H1 (cell line): ENCODE measurements at regions not wholly inside any gene's neighbourhood (a gene's known extent, or its start where the extent isn't known, plus 50 kb on each side); places are given as distances from the start of the nearest gene placed in this dataset.

Source experiments
- CTCF ChIA-PET: fragments of 300-600 bp; sonication (Branson Sonifier 250); formaldehyde crosslinking; loops from one replicate; lab custom pipeline; 2021; ENCODE audit not compliant: partially characterized antibody; lab: Charles Lee
- POLR2A ChIA-PET: fragments of 300-600 bp; sonication (Branson Sonifier 250); formaldehyde crosslinking; loops from one replicate; lab custom pipeline; 2021; ENCODE audit warnings: inconsistent platforms; ENCODE audit not compliant: partially characterized antibody; lab: Charles Lee
- DNase-seq, 2 experiments: peaks; one replicate each; pipeline versions ENCODE4 v3.0.0 to v3.0.0-alpha.2; 2010 to 2022; ENCODE audit warnings: low spot score in 2 of 2, low read depth in 1 of 2, mixed read lengths in 1 of 2
- FAIRE-seq: peaks from 2 replicates; lab custom pipeline; 2011; peaks lifted over from hg19 to GRCh38; lab: Jason Lieb, UNC
- H2AFZ ChIP-seq: 2 replicates; pipeline ENCODE4 v1.8.1; 2012; ENCODE audit warnings: low read length, inconsistent platforms
- H2AK5ac ChIP-seq: 2 replicates; pipeline ENCODE4 v1.6.1; 2013; ENCODE audit warnings: low read depth, low read length
- H2BK120ac ChIP-seq: replicated peaks from 2 replicates; pipeline ENCODE3; 2013; ENCODE audit warnings: low read depth, low read length, inconsistent platforms
- H2BK12ac ChIP-seq: 2 replicates; pipeline ENCODE4 v1.6.1; 2013; ENCODE audit warnings: low read depth, low read length
- H2BK15ac ChIP-seq: 2 replicates; pipeline ENCODE4 v1.6.1; 2013; ENCODE audit warnings: low read length
- H2BK20ac ChIP-seq: 2 replicates; pipeline ENCODE4 v1.6.1; 2013; ENCODE audit warnings: low read length
- H2BK5ac ChIP-seq: 2 replicates; pipeline ENCODE4 v1.6.1; 2013; ENCODE audit warnings: low read depth, low read length
- H3K14ac ChIP-seq: 2 replicates; pipeline ENCODE4 v1.6.1; 2013; ENCODE audit warnings: inconsistent platforms; ENCODE audit not compliant: insufficient read length
- H3K18ac ChIP-seq: 2 replicates; pipeline ENCODE4 v1.6.1; 2013; ENCODE audit warnings: low read length; ENCODE audit errors: extremely low read depth
- H3K23ac ChIP-seq: 2 replicates; pipeline ENCODE4 v1.6.1; 2013; ENCODE audit warnings: inconsistent platforms; ENCODE audit not compliant: insufficient read length
- H3K23me2 ChIP-seq: 2 replicates; pipeline ENCODE4 v1.6.1; 2013; ENCODE audit warnings: low read depth, low read length
- H3K27ac ChIP-seq: 2 replicates; pipeline ENCODE4 v1.6.1; 2011; ENCODE audit warnings: low read depth, low read length, inconsistent platforms
- H3K27me3 ChIP-seq, 4 experiments: replicated peaks in 1 of 4; 1 replicate in 1 of 4; 2 replicates in 3 of 4; pipeline versions ENCODE4 v1.6.1 to v1.8.1; 2011 to 2013; ENCODE audit warnings: low read length in 3 of 4, mild to moderate bottlenecking in 3 of 4, inconsistent platforms in 2 of 4, mixed read lengths in 2 of 4, moderate library complexity in 1 of 4; ENCODE audit not compliant: control insufficient read depth in 3 of 4, insufficient read depth in 3 of 4; ENCODE audit errors: extremely low read depth in 1 of 4
- H3K36me3 ChIP-seq, 4 experiments: 2 replicates each; pipeline versions ENCODE4 v1.6.1 to v1.8.1; 2011 to 2013; ENCODE audit warnings: mild to moderate bottlenecking in 4 of 4, low read length in 3 of 4, moderate library complexity in 2 of 4, control low read depth in 1 of 4, inconsistent platforms in 1 of 4; ENCODE audit not compliant: insufficient read depth in 4 of 4, control insufficient read depth in 2 of 4
- H3K4ac ChIP-seq: replicated peaks from 2 replicates; pipeline ENCODE3; 2013; ENCODE audit warnings: low read length, low read depth, mixed read lengths, inconsistent platforms; ENCODE audit not compliant: insufficient read length
- H3K4me1 ChIP-seq, 4 experiments: replicated peaks in 1 of 4; 1 replicate in 1 of 4; 2 replicates in 3 of 4; pipeline versions ENCODE4 v1.6.1 to v1.8.1; 2011 to 2013; ENCODE audit warnings: low read length in 3 of 4, inconsistent platforms in 2 of 4, mixed read lengths in 1 of 4; ENCODE audit not compliant: insufficient read depth in 4 of 4, control insufficient read depth in 3 of 4
- H3K4me2 ChIP-seq, 2 experiments: 2 replicates each; pipeline versions ENCODE4 v1.6.1 to v1.8.1; 2011 to 2013; ENCODE audit warnings: low read depth in 2 of 2, low read length in 2 of 2, control low read depth in 1 of 2, inconsistent platforms in 1 of 2, mild to moderate bottlenecking in 1 of 2; ENCODE audit not compliant: insufficient read depth in 1 of 2
- H3K4me3 ChIP-seq, 4 experiments: fragments of 200-600, 300-600 bp in 1 of 4; sonication (generic), shearing (Covaris generic), sonication (Bioruptor Twin) in 1 of 4; 2 replicates each; pipeline versions ENCODE4 v1.5.1 to v1.8.1; 2011 to 2016; ENCODE audit warnings: low read length in 4 of 4, low read depth in 3 of 4, control low read depth in 2 of 4, inconsistent platforms in 2 of 4, mild to moderate bottlenecking in 2 of 4, mixed read lengths in 1 of 4, moderate library complexity in 1 of 4; ENCODE audit not compliant: insufficient read depth in 2 of 4; ENCODE audit errors: extremely low read depth in 1 of 4
- H3K56ac ChIP-seq: replicated peaks from 2 replicates; pipeline ENCODE3; 2013; ENCODE audit warnings: low read depth, mild to moderate bottlenecking, mixed read lengths, low read length, inconsistent platforms; ENCODE audit not compliant: insufficient read length
- H3K79me1 ChIP-seq: 2 replicates; pipeline ENCODE4 v1.6.1; 2013; ENCODE audit warnings: low read depth, low read length, control low read depth
- H3K79me2 ChIP-seq, 2 experiments: 2 replicates each; pipeline versions ENCODE4 v1.6.1 to v1.8.1; 2012 to 2013; ENCODE audit warnings: low read length in 2 of 2, mild to moderate bottlenecking in 2 of 2, inconsistent platforms in 1 of 2; ENCODE audit not compliant: insufficient read depth in 2 of 2, control insufficient read depth in 1 of 2
- H3K9ac ChIP-seq, 4 experiments: replicated peaks in 1 of 4; 1 replicate in 1 of 4; 2 replicates in 3 of 4; pipeline versions ENCODE4 v1.6.1 to v1.8.1; 2011 to 2013; ENCODE audit warnings: low read depth in 3 of 4, low read length in 3 of 4, control low read depth in 2 of 4, mild to moderate bottlenecking in 2 of 4, moderate library complexity in 2 of 4, inconsistent platforms in 1 of 4; ENCODE audit errors: extremely low read depth in 1 of 4
- H3K9me3 ChIP-seq, 2 experiments: 2 replicates each; pipeline versions ENCODE4 v1.6.1 to v1.8.1; 2012 to 2013; ENCODE audit warnings: mild to moderate bottlenecking in 2 of 2, moderate library complexity in 2 of 2, control low read depth in 1 of 2, inconsistent platforms in 1 of 2, low read depth in 1 of 2, low read length in 1 of 2, mixed read lengths in 1 of 2; ENCODE audit not compliant: insufficient read depth in 2 of 2
- H4K20me1 ChIP-seq, 2 experiments: replicated peaks in 1 of 2; 2 replicates each; pipeline versions ENCODE3 to v1.8.1; 2011 to 2013; ENCODE audit warnings: inconsistent platforms in 2 of 2, low read length in 2 of 2, mild to moderate bottlenecking in 1 of 2; ENCODE audit not compliant: insufficient read depth in 2 of 2, control insufficient read depth in 1 of 2
- H4K5ac ChIP-seq: 2 replicates; pipeline ENCODE4 v1.6.1; 2013; ENCODE audit warnings: low read length, low read depth, mixed read lengths, inconsistent platforms; ENCODE audit not compliant: insufficient read length
- H4K8ac ChIP-seq: 2 replicates; pipeline ENCODE4 v1.8.0; 2013; ENCODE audit warnings: mild to moderate bottlenecking, moderate library complexity, low read length, inconsistent platforms; ENCODE audit not compliant: insufficient read depth; ENCODE audit errors: extremely low read depth
- H4K91ac ChIP-seq: replicated peaks from 2 replicates; pipeline ENCODE3; 2013; ENCODE audit warnings: low read length, mixed read lengths, inconsistent platforms; ENCODE audit not compliant: insufficient read length
- BCL11A ChIP-seq, 2 experiments: IDR thresholded peaks; one replicate each; pipeline ENCODE4 v1.6.1; 2011; ENCODE audit warnings: low read depth in 2 of 2, low read length in 2 of 2, mild to moderate bottlenecking in 2 of 2
- CBX8 ChIP-seq: fragments of 300-800, 300-1000 bp; sonication (generic); IDR thresholded peaks from 2 replicates; pipeline ENCODE4 v1.7.1; 2016; ENCODE audit warnings: low read depth, low read length, borderline replicate concordance
- GABPA ChIP-seq: IDR thresholded peaks from 2 replicates; pipeline ENCODE4 v1.6.1; 2011; ENCODE audit warnings: mild to moderate bottlenecking, low read length, moderate library complexity, borderline replicate concordance; ENCODE audit not compliant: insufficient read depth
- HDAC6 ChIP-seq: IDR thresholded peaks from one replicate; pipeline ENCODE4 v1.7.1; 2012; ENCODE audit warnings: low read depth, mild to moderate bottlenecking, inconsistent platforms, low read length, moderate library complexity
- NANOG ChIP-seq: IDR thresholded peaks from 2 replicates; pipeline ENCODE4 v1.6.1; 2011; ENCODE audit warnings: low read length, low read depth, mild to moderate bottlenecking, inconsistent platforms; ENCODE audit not compliant: insufficient read depth, poor library complexity, severe bottlenecking
- POU5F1 ChIP-seq: IDR thresholded peaks from 2 replicates; pipeline ENCODE4 v1.6.1; 2011; ENCODE audit warnings: low read depth, mild to moderate bottlenecking, low read length, moderate library complexity
- RFX5 ChIP-seq: IDR thresholded peaks from 2 replicates; pipeline ENCODE4 v1.6.1; 2011; ENCODE audit warnings: low read depth, low read length, improper control_type of control experiment, borderline replicate concordance
- RNF2 ChIP-seq: fragments of 200-900, 300-1000 bp; sonication (generic); IDR thresholded peaks from 2 replicates; pipeline ENCODE4 v1.7.1; 2016; ENCODE audit warnings: borderline replicate concordance, low read depth, mild to moderate bottlenecking, antibody characterized with exemption, low read length; ENCODE audit not compliant: poor library complexity, severe bottlenecking; ENCODE audit errors: missing control alignments
- SIX5 ChIP-seq: IDR thresholded peaks from 2 replicates; pipeline ENCODE4 v1.6.1; 2011; ENCODE audit warnings: mild to moderate bottlenecking, low read depth, low read length
- SUZ12 ChIP-seq: fragments of 200-600 bp; sonication (generic); IDR thresholded peaks from 2 replicates; pipeline ENCODE4 v1.6.1; 2012; ENCODE audit warnings: mild to moderate bottlenecking, inconsistent platforms, low read length, moderate library complexity, mixed read lengths
- TAF7 ChIP-seq: optimal IDR thresholded peaks from 2 replicates; pipeline ENCODE3; 2011; ENCODE audit warnings: low read depth, mild to moderate bottlenecking, inconsistent platforms, low read length, moderate library complexity, borderline replicate concordance
- TCF12 ChIP-seq: IDR thresholded peaks from 2 replicates; pipeline ENCODE4 v1.6.1; 2011; ENCODE audit warnings: low read depth, mild to moderate bottlenecking, low read length
- YY1 ChIP-seq: IDR thresholded peaks from 2 replicates; pipeline ENCODE4 v1.6.1; 2011; ENCODE audit warnings: low read depth, mild to moderate bottlenecking, low read length
- whole genome bisulfite sequencing, 2 experiments: shearing (Covaris generic) in 1 of 2; methylation state at CpG; one replicate each; pipeline versions ENCODE4 v1.1.6 to v1.1.7; 2013 to 2015; ENCODE audit warnings: low lambda C conversion rate in 2 of 2, mixed read lengths in 2 of 2, inconsistent platforms in 1 of 2, low coverage in 1 of 2, missing lambda C conversion rate in 1 of 2; ENCODE audit not compliant: insufficient replicate concordance in 2 of 2, insufficient coverage in 1 of 2, insufficient read length in 1 of 2; ENCODE audit errors: extremely low coverage in 1 of 2, missing lambda C conversion rate in 1 of 2; 5-methylcytosine and 5-hydroxymethylcytosine counted together
- TF ChIP-seq, protein P1 (sequence below): IDR thresholded peaks from 2 replicates; pipeline ENCODE4 v1.6.1; 2011; ENCODE audit warnings: low read depth, mild to moderate bottlenecking, low read length; ENCODE audit not compliant: insufficient read depth

DNA sequence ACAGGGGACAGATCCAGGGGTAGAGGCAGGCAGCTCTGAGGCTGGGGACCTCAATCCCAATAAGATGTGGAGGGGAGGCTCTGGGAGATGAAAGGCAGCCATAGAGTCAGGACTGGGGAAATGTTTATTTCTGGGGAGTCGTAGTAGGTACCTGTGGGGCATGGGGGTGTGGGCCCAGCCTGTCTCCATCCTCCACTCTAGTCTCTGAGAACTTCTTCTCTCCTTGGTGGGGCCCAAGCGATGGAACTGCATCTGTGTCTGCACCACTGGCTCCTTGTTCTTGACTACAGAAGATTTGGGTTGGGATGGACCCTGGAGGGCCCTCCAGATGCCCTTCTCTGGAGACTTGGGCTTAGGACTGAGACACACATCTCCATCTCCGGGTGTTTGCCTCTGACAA lies 953.9 kb upstream of the ZNF722 start:
- H3K23me2 ChIP-seq = peaks cover 4% of the 10 kb centered on the region; the same call in 1 of the 2 replicates
- no peak overlapping the region for H2BK15ac ChIP-seq
- no peaks in the 10 kb centered on the region for H3K79me2 ChIP-seq
- H3K79me1 ChIP-seq = no peaks in the 10 kb centered on the region
- H3K4ac ChIP-seq = no peak overlapping the region
- no peak overlapping the region for H2AFZ ChIP-seq
- H3K9me3 ChIP-seq = peaks cover 77 to 100% of the 10 kb centered on the region in 2 experiments
- H3K4me1 ChIP-seq = no peaks in the 10 kb centered on the region
- no peak overlapping the region for H3K23ac ChIP-seq
- no peak overlapping the region for H3K18ac ChIP-seq
- DNase-seq = no peak
- no peak overlapping the region for H3K27ac ChIP-seq
- POLR2A ChIA-PET = no interaction called here
- H4K5ac ChIP-seq = no peak overlapping the region
- H3K4me2 ChIP-seq = no peak overlapping the region
- H3K27me3 ChIP-seq = no peaks in the 10 kb centered on the region
- no peak overlapping the region for H3K9ac ChIP-seq
- H4K8ac ChIP-seq = no peak overlapping the region
- CTCF ChIA-PET = interaction anchor here (0.5 to 1.0 kb wide), 2 partner anchors 136 to 1574 kb away, joined by 3 read pairs; no protein-coding TSS in a partner anchor
- H3K4me3 ChIP-seq = no peak overlapping the region
- no peak overlapping the region for H2BK120ac ChIP-seq
- WGBS, 2 experiments = 90% methylated on average over 3 of the region's 3 CpGs; no CpG with 5 or more reads in 1 of the 2 experiments
- no peak overlapping the region for H2BK20ac ChIP-seq
- H2AK5ac ChIP-seq = no peak overlapping the region
- H4K91ac ChIP-seq = no peak overlapping the region
- no peaks in the 10 kb centered on the region for H3K36me3 ChIP-seq
- H3K14ac ChIP-seq = no peak overlapping the region
- no peak overlapping the region for H3K56ac ChIP-seq
- FAIRE-seq = no peak
- no peaks in the 10 kb centered on the region for H4K20me1 ChIP-seq
- no peak overlapping the region for H2BK5ac ChIP-seq
- no peak overlapping the region for H2BK12ac ChIP-seq
- TF ChIP-seq NANOG (no peak), POU5F1 (no peak), GABPA (no peak), RNF2 (no peak), SUZ12 (no peak), BCL11A (IDR thresholded peaks at IDR 0.05; ENCODE audit: low read depth in 2 of 2, low read length in 2 of 2) (no peak), RFX5 (no peak), HDAC6 (no peak), YY1 (no peak), TAF7 (no peak), CBX8 (no peak), TCF12 (no peak), SIX5 (no peak)
- TF ChIP-seq, protein P1, sequence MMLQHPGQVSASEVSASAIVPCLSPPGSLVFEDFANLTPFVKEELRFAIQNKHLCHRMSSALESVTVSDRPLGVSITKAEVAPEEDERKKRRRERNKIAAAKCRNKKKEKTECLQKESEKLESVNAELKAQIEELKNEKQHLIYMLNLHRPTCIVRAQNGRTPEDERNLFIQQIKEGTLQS = no peak
